H9 (cell line): ENCODE measurements at regions not wholly inside any gene's neighbourhood (a gene's known extent, or its start where the extent isn't known, plus 50 kb on each side); places are given as distances from the start of the nearest gene placed in this dataset.

Source experiments
- DNase-seq: peaks from one replicate; pipeline ENCODE4 v3.0.0-alpha.2; 2017
- H2AFZ ChIP-seq: one replicate; pipeline ENCODE4 v1.6.1; 2013; ENCODE audit warnings: mild to moderate bottlenecking, low read length, control low read depth, moderate library complexity
- H2AK5ac ChIP-seq: 2 replicates; pipeline ENCODE4 v1.6.1; 2013; ENCODE audit warnings: low read length, control low read depth, mixed read lengths; ENCODE audit not compliant: insufficient read length
- H2BK120ac ChIP-seq: one replicate; pipeline ENCODE4 v1.6.1; 2013; ENCODE audit warnings: low read depth, mild to moderate bottlenecking, low read length, control low read depth, inconsistent platforms; ENCODE audit not compliant: poor library complexity, severe bottlenecking
- H2BK12ac ChIP-seq: 2 replicates; pipeline ENCODE4 v1.6.1; 2013; ENCODE audit warnings: low read length, control low read depth, mixed read lengths, low read depth; ENCODE audit not compliant: insufficient read length
- H2BK15ac ChIP-seq: 2 replicates; pipeline ENCODE4 v1.6.1; 2013; ENCODE audit warnings: low read depth, low read length, control low read depth
- H2BK20ac ChIP-seq: one replicate; pipeline ENCODE4 v1.6.1; 2013; ENCODE audit warnings: low read depth, mild to moderate bottlenecking, low read length, control low read depth, inconsistent platforms; ENCODE audit not compliant: poor library complexity, severe bottlenecking
- H2BK5ac ChIP-seq: 2 replicates; pipeline ENCODE4 v1.6.1; 2013; ENCODE audit warnings: low read length, control low read depth, mixed read lengths; ENCODE audit not compliant: insufficient read length
- H3K14ac ChIP-seq: 2 replicates; pipeline ENCODE4 v1.6.1; 2013; ENCODE audit warnings: low read length, control low read depth; ENCODE audit not compliant: insufficient read depth
- H3K18ac ChIP-seq: 2 replicates; pipeline ENCODE4 v1.6.1; 2013; ENCODE audit warnings: low read depth, mild to moderate bottlenecking, mixed read lengths, low read length, control low read depth; ENCODE audit not compliant: insufficient read length
- H3K23ac ChIP-seq: 2 replicates; pipeline ENCODE4 v1.6.1; 2013; ENCODE audit warnings: low read length, control low read depth, mixed read lengths, low read depth; ENCODE audit not compliant: insufficient read length
- H3K23me2 ChIP-seq: 2 replicates; pipeline ENCODE4 v1.6.1; 2013; ENCODE audit warnings: low read depth, mild to moderate bottlenecking, mixed read lengths, low read length, control low read depth; ENCODE audit not compliant: insufficient read length, poor library complexity, severe bottlenecking
- H3K27ac ChIP-seq: 2 replicates; pipeline ENCODE4 v1.5.1; 2013; ENCODE audit warnings: low read length, control low read depth, mixed read lengths, low read depth; ENCODE audit not compliant: insufficient read length
- H3K27me3 ChIP-seq: 2 replicates; pipeline ENCODE4 v1.6.1; 2013; ENCODE audit warnings: low read length, control low read depth, inconsistent platforms; ENCODE audit not compliant: insufficient read depth
- H3K4ac ChIP-seq: 2 replicates; pipeline ENCODE4 v1.6.1; 2013; ENCODE audit warnings: low read depth, mild to moderate bottlenecking, control low read depth, inconsistent platforms, low read length, moderate library complexity
- H3K4me1 ChIP-seq: 2 replicates; pipeline ENCODE4 v1.6.1; 2013; ENCODE audit warnings: low read length, control low read depth, inconsistent platforms; ENCODE audit not compliant: insufficient read depth
- H3K4me2 ChIP-seq: 2 replicates; pipeline ENCODE4 v1.6.1; 2013; ENCODE audit warnings: low read length, control low read depth, mixed read lengths; ENCODE audit not compliant: insufficient read length, insufficient read depth
- H3K56ac ChIP-seq: 2 replicates; pipeline ENCODE4 v1.6.1; 2013; ENCODE audit warnings: low read depth, mild to moderate bottlenecking, mixed read lengths, low read length, control low read depth; ENCODE audit not compliant: insufficient read length
- H3K79me1 ChIP-seq: 2 replicates; pipeline ENCODE4 v1.6.1; 2013; ENCODE audit warnings: low read depth, mild to moderate bottlenecking, moderate library complexity, low read length, control low read depth, inconsistent platforms; ENCODE audit not compliant: insufficient read depth, poor library complexity, severe bottlenecking
- H3K79me2 ChIP-seq: 2 replicates; pipeline ENCODE4 v1.6.1; 2013; ENCODE audit warnings: low read length, control low read depth, inconsistent platforms; ENCODE audit not compliant: insufficient read depth
- H3K9ac ChIP-seq: 2 replicates; pipeline ENCODE4 v1.6.1; 2013; ENCODE audit warnings: low read length, control low read depth, mixed read lengths; ENCODE audit not compliant: insufficient read length; ENCODE audit errors: extremely low read depth
- H3K9me3 ChIP-seq: one replicate; pipeline ENCODE4 v1.6.1; 2013; ENCODE audit warnings: low read depth, low read length, inconsistent platforms; ENCODE audit not compliant: control insufficient read depth
- H3T11ph ChIP-seq: one replicate; pipeline ENCODE4 v1.6.1; 2013; ENCODE audit warnings: mild to moderate bottlenecking, low read length, control low read depth, inconsistent platforms
- H4K20me1 ChIP-seq: one replicate; pipeline ENCODE4 v1.6.1; 2013; ENCODE audit not compliant: control insufficient read depth, insufficient read length, insufficient read depth
- H4K5ac ChIP-seq: 2 replicates; pipeline ENCODE4 v1.6.1; 2013; ENCODE audit warnings: low read depth, mild to moderate bottlenecking, mixed read lengths, low read length, control low read depth; ENCODE audit not compliant: insufficient read length
- H4K8ac ChIP-seq: replicated peaks from 2 replicates; pipeline ENCODE4 v1.6.1; 2013; ENCODE audit warnings: low read length, control low read depth, mixed read lengths, low read depth; ENCODE audit not compliant: insufficient read length
- H4K91ac ChIP-seq: 2 replicates; pipeline ENCODE4 v1.6.1; 2013; ENCODE audit warnings: low read depth, mild to moderate bottlenecking, moderate library complexity, mixed read lengths, low read length, control low read depth; ENCODE audit not compliant: insufficient read length
- H3K27ac Mint-ChIP-seq, 3 experiments: 2 replicates in 2 of 3; 3 replicates in 1 of 3; pipeline ENCODE4 v1.8.0; 2020 to 2021; ENCODE audit warnings: mixed read lengths in 3 of 3, mild to moderate bottlenecking in 1 of 3, moderate library complexity in 1 of 3
- H3K27me3 Mint-ChIP-seq: 2 replicates; pipeline ENCODE4 v1.8.0; 2021; ENCODE audit warnings: low read depth, mild to moderate bottlenecking, moderate library complexity, mixed read lengths
- H3K36me3 Mint-ChIP-seq, 3 experiments: 2 replicates in 2 of 3; 3 replicates in 1 of 3; pipeline ENCODE4 v1.8.0; 2020 to 2021; ENCODE audit warnings: low read depth in 3 of 3, mixed read lengths in 3 of 3; ENCODE audit not compliant: insufficient read depth in 1 of 3
- H3K4me1 Mint-ChIP-seq, 2 experiments: 2 replicates each; pipeline ENCODE4 v1.8.0; 2020; ENCODE audit warnings: mixed read lengths in 2 of 2
- H3K4me3 Mint-ChIP-seq, 2 experiments: 2 replicates in 1 of 2; 3 replicates in 1 of 2; pipeline ENCODE4 v1.8.0; 2020 to 2021; ENCODE audit warnings: mild to moderate bottlenecking in 2 of 2, mixed read lengths in 2 of 2, moderate library complexity in 1 of 2
- H3K9me3 Mint-ChIP-seq, 2 experiments: 2 replicates in 1 of 2; 3 replicates in 1 of 2; pipeline ENCODE4 v1.8.0; 2020; ENCODE audit warnings: mild to moderate bottlenecking in 2 of 2, mixed read lengths in 2 of 2, moderate library complexity in 1 of 2
- CTCF ChIP-seq: fragments of 200-600 bp; sonication (generic); conservative IDR thresholded peaks from 3 replicates; pipeline ENCODE4 v1.8.0; 2021; ENCODE audit warnings: antibody characterized with exemption, mild to moderate bottlenecking
- WGBS: extraction: QIAGEN DNeasy Blood & Tissue Kit; methylation state at CpG from one replicate; pipeline ENCODE4 v1.1.7; 2013; ENCODE audit warnings: missing lambda C conversion rate, low lambda C conversion rate, mixed read lengths; ENCODE audit not compliant: insufficient read length; ENCODE audit errors: extremely low coverage; 5-methylcytosine and 5-hydroxymethylcytosine counted together

DNA sequence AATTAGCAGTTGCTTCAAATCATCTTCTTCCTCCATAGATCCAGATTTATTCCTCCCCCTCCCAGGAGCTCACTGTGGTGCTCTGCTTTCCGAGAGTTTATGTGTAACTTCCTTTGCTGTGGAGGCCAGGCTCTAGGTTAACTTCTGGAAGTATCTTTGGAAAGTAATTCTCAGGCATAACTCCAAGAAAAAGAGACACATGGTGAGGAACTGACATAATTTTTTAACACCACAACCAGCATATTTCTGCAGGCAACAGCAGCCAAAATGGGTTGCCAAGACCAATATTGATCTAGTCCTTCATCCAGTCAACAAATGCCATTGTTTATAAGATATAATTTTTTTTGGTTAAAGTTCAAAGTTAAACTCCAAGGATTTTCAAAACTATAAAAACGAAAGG, 114.5 kb upstream of the RBPJ start:
- H3K9me3 ChIP-seq: no peaks in the 10 kb centered on the region
- H4K91ac ChIP-seq: no peak overlapping the region
- no peak overlapping the region for H2BK15ac ChIP-seq
- no peaks in the 10 kb centered on the region for H4K20me1 ChIP-seq
- H3K4ac ChIP-seq: no peak overlapping the region
- Mint-ChIP-seq H3K27ac (peak overlapping the region in 1 of 3 experiments; percentile 3; a peak in 2 of 7 replicates), H3K9me3 (no peaks in the 10 kb centered on the region; a peak in 1 of 5 replicates), H3K36me3 (no peaks in the 10 kb centered on the region; a peak in 1 of 7 replicates), H3K4me3 (no peak overlapping the region), H3K27me3 (peaks cover 13% of the 10 kb centered on the region), H3K4me1 (peaks cover 14 to 17% of the 10 kb centered on the region in 2 experiments)
- no peak overlapping the region for H2BK12ac ChIP-seq
- no peak overlapping the region for H4K5ac ChIP-seq
- DNase-seq: no peak
- no peak overlapping the region for H2BK20ac ChIP-seq
- no peak for TF ChIP-seq CTCF
- WGBS: no CpG with 5 or more reads among the region's 2 CpGs
- H3K27ac ChIP-seq: no peak overlapping the region
- H2AK5ac ChIP-seq: no peak overlapping the region
- no peaks in the 10 kb centered on the region for H3K23me2 ChIP-seq
- H3K4me2 ChIP-seq: no peak overlapping the region
- no peaks in the 10 kb centered on the region for H3K79me1 ChIP-seq
- no peaks in the 10 kb centered on the region; the same call in 1 of the 2 replicates for H3K4me1 ChIP-seq
- H3K23ac ChIP-seq: no peak overlapping the region
- no peaks in the 10 kb centered on the region for H3K79me2 ChIP-seq
- no peaks in the 10 kb centered on the region for H3K27me3 ChIP-seq
- no peak overlapping the region for H3K14ac ChIP-seq
- H3K9ac ChIP-seq: no peak overlapping the region
- no peak overlapping the region for H2AFZ ChIP-seq
- no peak overlapping the region for H3T11ph ChIP-seq
- no peak overlapping the region for H2BK120ac ChIP-seq
- no peak overlapping the region for H3K56ac ChIP-seq
- no peak overlapping the region for H4K8ac ChIP-seq
- H3K18ac ChIP-seq: no peak overlapping the region
- no peak overlapping the region for H2BK5ac ChIP-seq
